ENCODE measurements at regions not wholly inside any gene's neighbourhood (a gene's known extent, or its start where the extent isn't known, plus 50 kb on each side); places are given as distances from the start of the nearest gene placed in this dataset.

DNA sequence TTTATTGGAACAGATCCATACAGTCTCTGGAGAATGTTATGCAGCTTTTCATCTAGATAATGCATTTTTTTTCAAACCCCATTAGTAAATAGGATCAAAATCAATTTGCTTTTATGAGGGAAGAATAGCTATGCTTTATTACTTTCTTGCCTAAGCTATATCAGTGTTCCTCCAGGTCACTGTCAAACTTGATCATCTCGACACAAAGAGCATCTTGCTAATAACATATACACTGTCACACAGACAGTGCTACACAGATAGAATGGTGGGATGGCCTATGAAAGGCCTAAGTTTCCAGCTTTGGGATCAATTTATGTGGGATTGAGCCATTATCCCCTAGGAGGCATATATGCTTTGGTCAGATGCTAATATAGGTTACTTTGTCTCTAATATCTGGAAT, 862.9 kb upstream of the SPRY2 start:
- no peak for TF ChIP-seq CTCF (conservative IDR thresholded peaks at IDR 0.05; ENCODE audit: low read length)
- DNase-seq (ENCODE audit: low read depth), result no peak
- no peak overlapping the region for H3K4me3 ChIP-seq (ENCODE audit: low read length)

GRCh38 chr13:81199956-81200355, 859.0 kb upstream of the SPRY2 start:
- H3K4me3 ChIP-seq (ENCODE audit: low read length), result no peak overlapping the region
- TF ChIP-seq CTCF (conservative IDR thresholded peaks at IDR 0.05; ENCODE audit: low read length), result no peak
- DNase-seq (ENCODE audit: low read depth), result no peak

- no peak for TF ChIP-seq CTCF (conservative IDR thresholded peaks at IDR 0.05; ENCODE audit: low read length)
- no peak for DNase-seq (ENCODE audit: low read depth)
- no peak overlapping the region for H3K4me3 ChIP-seq (ENCODE audit: low read length)
Measured at GRCh38 chr13:81197966-81198365, 857.0 kb upstream of the SPRY2 start.

GRCh38 chr13:81197483-81197882, 856.6 kb upstream of the SPRY2 start:
- no peak for DNase-seq (ENCODE audit: low read depth)
- no peak for TF ChIP-seq CTCF (conservative IDR thresholded peaks at IDR 0.05; ENCODE audit: low read length)
- H3K4me3 ChIP-seq (ENCODE audit: low read length), result no peak overlapping the region

DNA sequence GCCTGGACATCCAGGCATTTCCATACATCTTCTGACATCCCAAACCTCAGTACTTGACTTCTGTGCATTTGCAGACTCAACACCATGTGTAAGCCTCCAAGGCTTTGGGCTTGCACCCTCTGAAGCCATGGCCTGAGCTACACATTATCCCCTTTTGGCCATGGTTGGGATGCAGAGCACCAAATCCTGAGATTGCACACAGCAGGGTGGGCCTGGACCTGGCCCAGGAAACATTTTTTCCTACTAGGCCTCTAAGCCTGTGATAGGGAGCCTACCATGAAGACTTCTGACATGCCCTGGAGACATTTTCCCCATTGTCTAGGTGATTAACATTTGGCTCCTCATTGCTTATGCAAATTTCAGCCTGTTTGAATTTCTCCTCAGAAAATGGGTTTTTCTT, 853.4 kb upstream of the SPRY2 start:
- no peak for TF ChIP-seq CTCF (conservative IDR thresholded peaks at IDR 0.05; ENCODE audit: low read length)
- no peak for DNase-seq (ENCODE audit: low read depth)
- no peak overlapping the region for H3K4me3 ChIP-seq (ENCODE audit: low read length)

- no peak for TF ChIP-seq CTCF (conservative IDR thresholded peaks at IDR 0.05; ENCODE audit: low read length)
- no peak for DNase-seq (ENCODE audit: low read depth)
- H3K4me3 ChIP-seq (ENCODE audit: low read length), result no peak overlapping the region
Measured at GRCh38 chr13:81184556-81185265, 843.8 kb upstream of the SPRY2 start.

DNA sequence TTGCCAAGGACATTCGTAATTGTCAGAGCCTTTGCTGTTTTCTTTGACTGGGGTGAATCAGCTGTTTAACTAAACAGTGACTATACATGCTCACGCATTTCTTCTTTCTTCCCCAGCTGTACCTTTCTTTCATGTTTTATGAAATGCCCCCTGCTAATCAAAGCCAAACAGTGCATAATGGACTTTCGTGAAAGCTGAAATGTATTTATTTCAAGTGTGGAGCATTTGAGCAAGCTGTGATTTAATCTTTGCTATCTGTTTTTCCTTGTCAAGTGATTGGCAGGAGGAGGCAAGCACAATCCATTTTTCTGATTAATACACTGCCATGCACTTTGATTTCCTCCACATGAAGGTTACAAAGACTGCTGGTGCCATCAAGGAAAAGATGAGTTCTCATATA, 831.7 kb upstream of the SPRY2 start:
- DNase-seq (ENCODE audit: low read depth), result no peak
- no peak overlapping the region for H3K4me3 ChIP-seq (ENCODE audit: low read length)
- TF ChIP-seq CTCF (conservative IDR thresholded peaks at IDR 0.05; ENCODE audit: low read length), result no peak

All from AG10803 (cell line).